Neural cell (in vitro differentiated cells): ENCODE measurements at regions not wholly inside any gene's neighbourhood (a gene's known extent, or its start where the extent isn't known, plus 50 kb on each side); places are given as distances from the start of the nearest gene placed in this dataset.

Experiments
- H2AFZ ChIP-seq: fragments of 200-600, 300-800 bp; sonication (generic), shearing (Covaris generic); 2 replicates; pipeline ENCODE4 v1.6.0; 2014; ENCODE audit warnings: low read depth, mild to moderate bottlenecking, antibody characterized with exemption, low read length, moderate library complexity
- H3F3A ChIP-seq: fragments of 200-600 bp; shearing (Covaris generic); 2 replicates; pipeline ENCODE4 v1.6.1; 2016; ENCODE audit warnings: mild to moderate bottlenecking, moderate library complexity, mixed read lengths, antibody characterized with exemption, low read length; ENCODE audit not compliant: insufficient read depth, poor library complexity, severe bottlenecking
- H3K27ac ChIP-seq: fragments of 200-600, 300-800 bp; sonication (generic), shearing (Covaris generic); 2 replicates; pipeline ENCODE4 v1.5.1; 2014; ENCODE audit warnings: mild to moderate bottlenecking, low read length, moderate library complexity
- H3K27me3 ChIP-seq: fragments of 300-800, 200-600 bp; sonication (generic), shearing (Covaris generic); 2 replicates; pipeline ENCODE4 v1.6.0; 2014; ENCODE audit warnings: mild to moderate bottlenecking, low read depth, low read length, moderate library complexity; ENCODE audit not compliant: insufficient read depth
- H3K36me3 ChIP-seq: fragments of 300-800, 200-600 bp; sonication (generic), shearing (Covaris generic); 2 replicates; pipeline ENCODE4 v1.5.1; 2014; ENCODE audit warnings: mild to moderate bottlenecking, antibody characterized with exemption, low read length, moderate library complexity; ENCODE audit not compliant: insufficient read depth
- H3K4me2 ChIP-seq: fragments of 300-800, 200-600 bp; sonication (generic), shearing (Covaris generic); 2 replicates; pipeline ENCODE4 v1.6.0; 2014; ENCODE audit warnings: mild to moderate bottlenecking, low read length
- H3K4me3 ChIP-seq: fragments of 300-800, 200-600 bp; sonication (generic), shearing (Covaris generic); 2 replicates; pipeline ENCODE4 v1.5.1; 2014; ENCODE audit warnings: mild to moderate bottlenecking, low read length, moderate library complexity
- H3K79me2 ChIP-seq: fragments of 200-600 bp; shearing (Covaris generic); replicated peaks from 2 replicates; pipeline ENCODE4 v1.6.0; 2014; ENCODE audit warnings: mild to moderate bottlenecking, low read length, moderate library complexity; ENCODE audit not compliant: insufficient read depth
- H3K9ac ChIP-seq: fragments of 300-800, 200-600 bp; sonication (generic), shearing (Covaris generic); 2 replicates; pipeline ENCODE4 v1.6.1; 2016; ENCODE audit warnings: mild to moderate bottlenecking, low read length, mixed read lengths
- H3K9me2 ChIP-seq: fragments of 200-600 bp; shearing (Covaris generic); 2 replicates; pipeline ENCODE4 v1.6.1; 2016; ENCODE audit warnings: mild to moderate bottlenecking, low read length, mixed read lengths; ENCODE audit not compliant: insufficient read depth
- H3K9me3 ChIP-seq: fragments of 200-600, 300-800 bp; sonication (generic), shearing (Covaris generic); 2 replicates; pipeline ENCODE4 v1.6.1; 2016; ENCODE audit warnings: mild to moderate bottlenecking, mixed run types, low read length, moderate library complexity, mixed read lengths
- H4K20me1 ChIP-seq: fragments of 200-600 bp; shearing (Covaris generic); 2 replicates; pipeline ENCODE4 v1.6.1; 2016; ENCODE audit warnings: mild to moderate bottlenecking, mixed run types; ENCODE audit not compliant: insufficient read depth
- EP300 ChIP-seq: fragments of 450-650 bp; conservative IDR thresholded peaks from 2 replicates; pipeline ENCODE4 v1.6.1; 2014; ENCODE audit warnings: antibody characterized with exemption, mild to moderate bottlenecking, moderate library complexity; ENCODE audit not compliant: poor library complexity, severe bottlenecking
- EZH2 ChIP-seq: fragments of 200-600, 300-800 bp; shearing (Covaris generic), sonication (generic); IDR thresholded peaks from 2 replicates; pipeline ENCODE4 v1.6.1; 2014; ENCODE audit warnings: antibody characterized with exemption, low read length, borderline replicate concordance, mild to moderate bottlenecking; ENCODE audit not compliant: insufficient read depth, poor library complexity, severe bottlenecking
- MXI1 ChIP-seq: fragments of 450-650 bp; conservative IDR thresholded peaks from 2 replicates; pipeline ENCODE4 v1.6.1; 2014; ENCODE audit warnings: antibody characterized with exemption, mild to moderate bottlenecking; ENCODE audit not compliant: poor library complexity, severe bottlenecking
- POLR2AphosphoS5 ChIP-seq: IDR thresholded peaks from 2 replicates; pipeline ENCODE4 v1.6.1; 2012
- RAD21 ChIP-seq: fragments of 450-650 bp; conservative IDR thresholded peaks from 2 replicates; pipeline ENCODE4 v1.6.1; 2014; ENCODE audit warnings: antibody characterized with exemption, mild to moderate bottlenecking, moderate library complexity
- SMC3 ChIP-seq: fragments of 450-650 bp; conservative IDR thresholded peaks from 2 replicates; pipeline ENCODE4 v1.6.1; 2014; ENCODE audit warnings: antibody characterized with exemption, mild to moderate bottlenecking, moderate library complexity; ENCODE audit not compliant: poor library complexity
- TAF1 ChIP-seq: IDR thresholded peaks from 2 replicates; pipeline ENCODE4 v1.6.1; 2012; ENCODE audit warnings: low read depth
- TF ChIP-seq, protein P1 (sequence below): fragments of 450-650 bp; IDR thresholded peaks from 2 replicates; pipeline ENCODE4 v1.5.1; 2014; ENCODE audit warnings: antibody characterized with exemption, mild to moderate bottlenecking, moderate library complexity; ENCODE audit not compliant: poor library complexity, severe bottlenecking
- TF ChIP-seq, protein P2 (sequence below): IDR thresholded peaks from 2 replicates; pipeline ENCODE4 v1.6.1; 2012; ENCODE audit warnings: borderline replicate concordance

- Histone ChIP-seq H3K4me3 (no peak overlapping the region), H3K4me2 (no peak overlapping the region), H2AFZ (no peak overlapping the region), H3K9me3 (no peaks in the 10 kb centered on the region), H3K9me2 (no peaks in the 10 kb centered on the region), H3F3A (no peaks in the 10 kb centered on the region), H4K20me1 (no peaks in the 10 kb centered on the region), H3K27me3 (no peaks in the 10 kb centered on the region), H3K36me3 (no peaks in the 10 kb centered on the region), H3K9ac (no peak overlapping the region), H3K79me2 (no peaks in the 10 kb centered on the region), H3K27ac (no peak overlapping the region)
- no peak for TF ChIP-seq EZH2
- TF ChIP-seq POLR2AphosphoS5 = no peak
- no peak for TF ChIP-seq TAF1
- no peak for TF ChIP-seq SMC3
- no peak for TF ChIP-seq EP300
- no peak for TF ChIP-seq MXI1
- TF ChIP-seq, protein P1, sequence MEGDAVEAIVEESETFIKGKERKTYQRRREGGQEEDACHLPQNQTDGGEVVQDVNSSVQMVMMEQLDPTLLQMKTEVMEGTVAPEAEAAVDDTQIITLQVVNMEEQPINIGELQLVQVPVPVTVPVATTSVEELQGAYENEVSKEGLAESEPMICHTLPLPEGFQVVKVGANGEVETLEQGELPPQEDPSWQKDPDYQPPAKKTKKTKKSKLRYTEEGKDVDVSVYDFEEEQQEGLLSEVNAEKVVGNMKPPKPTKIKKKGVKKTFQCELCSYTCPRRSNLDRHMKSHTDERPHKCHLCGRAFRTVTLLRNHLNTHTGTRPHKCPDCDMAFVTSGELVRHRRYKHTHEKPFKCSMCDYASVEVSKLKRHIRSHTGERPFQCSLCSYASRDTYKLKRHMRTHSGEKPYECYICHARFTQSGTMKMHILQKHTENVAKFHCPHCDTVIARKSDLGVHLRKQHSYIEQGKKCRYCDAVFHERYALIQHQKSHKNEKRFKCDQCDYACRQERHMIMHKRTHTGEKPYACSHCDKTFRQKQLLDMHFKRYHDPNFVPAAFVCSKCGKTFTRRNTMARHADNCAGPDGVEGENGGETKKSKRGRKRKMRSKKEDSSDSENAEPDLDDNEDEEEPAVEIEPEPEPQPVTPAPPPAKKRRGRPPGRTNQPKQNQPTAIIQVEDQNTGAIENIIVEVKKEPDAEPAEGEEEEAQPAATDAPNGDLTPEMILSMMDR = no peak
- TF ChIP-seq, protein P2, sequence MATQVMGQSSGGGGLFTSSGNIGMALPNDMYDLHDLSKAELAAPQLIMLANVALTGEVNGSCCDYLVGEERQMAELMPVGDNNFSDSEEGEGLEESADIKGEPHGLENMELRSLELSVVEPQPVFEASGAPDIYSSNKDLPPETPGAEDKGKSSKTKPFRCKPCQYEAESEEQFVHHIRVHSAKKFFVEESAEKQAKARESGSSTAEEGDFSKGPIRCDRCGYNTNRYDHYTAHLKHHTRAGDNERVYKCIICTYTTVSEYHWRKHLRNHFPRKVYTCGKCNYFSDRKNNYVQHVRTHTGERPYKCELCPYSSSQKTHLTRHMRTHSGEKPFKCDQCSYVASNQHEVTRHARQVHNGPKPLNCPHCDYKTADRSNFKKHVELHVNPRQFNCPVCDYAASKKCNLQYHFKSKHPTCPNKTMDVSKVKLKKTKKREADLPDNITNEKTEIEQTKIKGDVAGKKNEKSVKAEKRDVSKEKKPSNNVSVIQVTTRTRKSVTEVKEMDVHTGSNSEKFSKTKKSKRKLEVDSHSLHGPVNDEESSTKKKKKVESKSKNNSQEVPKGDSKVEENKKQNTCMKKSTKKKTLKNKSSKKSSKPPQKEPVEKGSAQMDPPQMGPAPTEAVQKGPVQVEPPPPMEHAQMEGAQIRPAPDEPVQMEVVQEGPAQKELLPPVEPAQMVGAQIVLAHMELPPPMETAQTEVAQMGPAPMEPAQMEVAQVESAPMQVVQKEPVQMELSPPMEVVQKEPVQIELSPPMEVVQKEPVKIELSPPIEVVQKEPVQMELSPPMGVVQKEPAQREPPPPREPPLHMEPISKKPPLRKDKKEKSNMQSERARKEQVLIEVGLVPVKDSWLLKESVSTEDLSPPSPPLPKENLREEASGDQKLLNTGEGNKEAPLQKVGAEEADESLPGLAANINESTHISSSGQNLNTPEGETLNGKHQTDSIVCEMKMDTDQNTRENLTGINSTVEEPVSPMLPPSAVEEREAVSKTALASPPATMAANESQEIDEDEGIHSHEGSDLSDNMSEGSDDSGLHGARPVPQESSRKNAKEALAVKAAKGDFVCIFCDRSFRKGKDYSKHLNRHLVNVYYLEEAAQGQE = no peak
- TF ChIP-seq RAD21 = no peak
These were observed 105.2 kb upstream of the SLC25A13 start for GRCh38 chr7:96427143-96427542.

DNA sequence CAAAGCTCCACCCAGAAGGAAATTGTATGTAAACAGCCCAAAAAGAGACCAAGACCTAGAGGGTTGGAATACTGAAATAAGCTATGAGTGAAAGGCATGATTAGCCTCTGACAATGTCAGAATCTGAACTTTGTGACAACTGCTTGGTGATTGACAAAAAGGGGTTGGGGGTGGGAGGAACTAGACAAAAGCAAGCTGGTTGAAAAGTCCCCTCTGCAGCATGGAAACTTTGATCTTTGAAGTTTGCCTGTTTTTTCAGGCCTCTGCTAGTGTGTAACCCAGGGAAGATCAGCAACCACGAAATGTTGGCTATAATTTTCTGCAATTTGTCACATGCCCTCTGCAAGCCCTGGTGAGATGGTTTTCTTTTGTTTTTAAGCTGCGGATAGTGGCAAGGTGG lies 104.8 kb upstream of the SLC25A13 start:
- no peak for TF ChIP-seq EP300
- TF ChIP-seq, protein P2 = no peak
- TF ChIP-seq RAD21 = no peak
- no peak for TF ChIP-seq SMC3
- no peak for TF ChIP-seq POLR2AphosphoS5
- no peak for TF ChIP-seq TAF1
- no peak for TF ChIP-seq MXI1
- TF ChIP-seq, protein P1 = no peak
- TF ChIP-seq EZH2 = no peak
- Histone ChIP-seq H3K9me3 (no peaks in the 10 kb centered on the region), H3K4me2 (no peak overlapping the region), H4K20me1 (no peaks in the 10 kb centered on the region), H3K4me3 (no peak overlapping the region), H3K9me2 (no peaks in the 10 kb centered on the region), H3K79me2 (no peaks in the 10 kb centered on the region), H2AFZ (no peak overlapping the region), H3K27ac (no peak overlapping the region), H3K36me3 (no peaks in the 10 kb centered on the region), H3K27me3 (no peaks in the 10 kb centered on the region), H3F3A (no peaks in the 10 kb centered on the region), H3K9ac (no peak overlapping the region)
